ACC112 (cell line): ENCODE measurements at regions not wholly inside any gene's neighbourhood (a gene's known extent, or its start where the extent isn't known, plus 50 kb on each side); places are given as distances from the start of the nearest gene placed in this dataset.
"Not testable (repeated sequence)": the region's sequence is repeated elsewhere in the genome, so short reads cannot be mapped to it uniquely, and the experiment has no call there.

Experiments used
- H2AFZ ChIP-seq: fragments of 200-600 bp; sonication (generic); one replicate; pipeline ENCODE4 v1.6.0; 2017; ENCODE audit warnings: antibody characterized with exemption, low read length; ENCODE audit not compliant: unreplicated experiment
- H3K27ac ChIP-seq: fragments of 200-600 bp; sonication (generic); 2 replicates; pipeline ENCODE4 v1.5.1; 2014; ENCODE audit warnings: low read depth, mild to moderate bottlenecking, antibody characterized with exemption, low read length, moderate library complexity
- H3K27me3 ChIP-seq: fragments of 200-600 bp; sonication (generic); 2 replicates; pipeline ENCODE4 v1.6.1; 2014; ENCODE audit warnings: mild to moderate bottlenecking, antibody characterized with exemption, low read length, moderate library complexity, mixed read lengths; ENCODE audit not compliant: insufficient read depth
- H3K36me3 ChIP-seq: fragments of 200-600 bp; sonication (generic); 2 replicates; pipeline ENCODE4 v1.6.1; 2016; ENCODE audit warnings: mild to moderate bottlenecking, antibody characterized with exemption, low read length, moderate library complexity, mixed read lengths; ENCODE audit not compliant: insufficient read depth
- H3K4me1 ChIP-seq: fragments of 200-600 bp; sonication (generic); one replicate; pipeline ENCODE4 v1.6.1; 2016; ENCODE audit warnings: low read length, mixed read lengths; ENCODE audit not compliant: insufficient read depth, unreplicated experiment, control insufficient read depth
- H3K4me3 ChIP-seq: fragments of 200-600 bp; sonication (generic); 2 replicates; pipeline ENCODE4 v1.5.1; 2014; ENCODE audit warnings: mild to moderate bottlenecking, low read depth, low read length
- H3K79me2 ChIP-seq: fragments of 200-600 bp; sonication (generic); one replicate; pipeline ENCODE4 v1.6.0; 2016; ENCODE audit warnings: low read length; ENCODE audit not compliant: control insufficient read depth, unreplicated experiment, insufficient read depth

- Histone ChIP-seq H2AFZ (no peak overlapping the region), H3K4me1 (no peaks in the 10 kb centered on the region), H3K36me3 (no peaks in the 10 kb centered on the region), H3K4me3 (no peak overlapping the region), H3K27me3 (peaks cover 13% of the 10 kb centered on the region; the same call in 1 of the 2 replicates), H3K27ac (no peak overlapping the region), H3K79me2 (no peaks in the 10 kb centered on the region)
These were observed 85.9 kb upstream of the ZPLD1 start for GRCh38 chr3:102348904-102349303.

DNA sequence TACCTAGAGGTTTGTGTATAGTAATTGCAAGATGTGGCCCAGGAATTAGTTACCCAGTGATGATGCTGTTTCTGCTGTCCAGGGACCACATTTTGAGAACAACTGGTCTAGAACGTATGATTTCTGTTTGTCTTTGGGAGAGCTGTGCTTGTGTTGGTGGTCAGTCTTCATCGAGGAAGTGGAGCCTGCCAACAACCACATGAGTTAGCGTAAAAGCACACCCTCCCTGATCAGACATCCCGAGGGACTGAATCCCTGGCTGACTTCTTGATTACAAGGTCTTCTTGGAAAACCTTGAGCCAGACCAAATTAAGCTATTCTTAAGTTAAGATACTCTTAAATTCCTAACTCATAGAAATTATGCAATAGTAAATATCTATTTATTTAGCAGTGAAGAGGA, 81.7 kb upstream of the ZPLD1 start:
- no peaks in the 10 kb centered on the region for H3K79me2 ChIP-seq
- H3K27ac ChIP-seq: no peak overlapping the region
- H3K4me3 ChIP-seq: peak overlapping the region; percentile 11; the same call in 1 of the 2 replicates
- peaks cover 3% of the 10 kb centered on the region for H3K4me1 ChIP-seq
- H3K36me3 ChIP-seq: no peaks in the 10 kb centered on the region
- no peak overlapping the region for H2AFZ ChIP-seq
- 0 out of 2 replicates have a peak, but pooled peaks cover 7% of the 10 kb centered on the region for H3K27me3 ChIP-seq

GRCh38 chr3:102353805-102354204, 81.0 kb upstream of the ZPLD1 start:
- peaks cover 3% of the 10 kb centered on the region for H3K4me1 ChIP-seq
- no peaks in the 10 kb centered on the region for H3K79me2 ChIP-seq
- H3K27ac ChIP-seq: no peak overlapping the region
- H3K36me3 ChIP-seq: no peaks in the 10 kb centered on the region
- H2AFZ ChIP-seq: no peak overlapping the region
- H3K27me3 ChIP-seq: 0 out of 2 replicates have a peak, but pooled peaks cover 9% of the 10 kb centered on the region
- H3K4me3 ChIP-seq: no peak overlapping the region

DNA sequence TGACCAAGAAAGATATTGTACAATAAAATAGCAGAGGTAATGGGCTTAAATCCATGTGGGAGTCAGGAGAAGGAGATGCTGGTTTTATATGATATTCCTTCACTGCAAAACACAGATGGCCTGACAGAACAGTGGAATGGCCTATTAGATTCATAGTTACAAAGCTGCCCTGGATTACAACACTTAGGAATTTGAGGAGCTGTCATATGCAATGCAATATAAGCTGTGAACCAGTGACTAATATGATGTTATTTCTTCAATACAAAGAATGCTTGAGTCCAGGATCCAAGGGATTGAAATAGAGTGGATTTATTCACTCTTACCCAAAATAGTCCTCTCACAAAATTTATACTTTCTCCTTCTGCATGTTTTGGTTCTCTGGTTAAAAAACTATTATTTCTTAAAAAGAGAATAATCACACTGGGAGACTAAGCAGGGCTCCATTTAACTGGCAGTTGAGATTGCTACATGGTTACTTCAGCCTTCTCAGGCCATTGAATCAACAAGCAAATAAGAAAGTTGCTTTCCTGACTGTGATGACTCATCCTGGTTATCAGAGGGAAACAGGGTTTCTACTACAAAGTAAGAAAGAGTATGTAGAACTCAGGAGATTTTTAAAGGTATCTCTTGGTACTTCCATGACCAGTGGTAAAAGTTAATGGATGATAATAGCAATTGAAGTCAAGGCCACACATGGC, 79.8 kb upstream of the ZPLD1 start:
- peaks cover 3% of the 10 kb centered on the region for H3K4me1 ChIP-seq
- peak overlapping the region; percentile 29 for H3K27ac ChIP-seq
- no peaks in the 10 kb centered on the region for H3K36me3 ChIP-seq
- H3K27me3 ChIP-seq: peaks cover 8% of the 10 kb centered on the region
- no peak overlapping the region for H2AFZ ChIP-seq
- no peaks in the 10 kb centered on the region for H3K79me2 ChIP-seq
- H3K4me3 ChIP-seq: no peak overlapping the region

GRCh38 chr3:102356506-102356905, 78.3 kb upstream of the ZPLD1 start:
- no peaks in the 10 kb centered on the region for H3K79me2 ChIP-seq
- no peak overlapping the region for H3K4me3 ChIP-seq
- H3K36me3 ChIP-seq: no peaks in the 10 kb centered on the region
- H2AFZ ChIP-seq: no peak overlapping the region
- peaks cover 20% of the 10 kb centered on the region for H3K27me3 ChIP-seq
- H3K27ac ChIP-seq: no peak overlapping the region
- peaks cover 3% of the 10 kb centered on the region for H3K4me1 ChIP-seq

- H3K79me2 ChIP-seq, H3K4me1 ChIP-seq, H3K4me3 ChIP-seq, H2AFZ ChIP-seq, H3K36me3 ChIP-seq, H3K27ac ChIP-seq: not testable (repeated sequence)
- peaks cover 20% of the 10 kb centered on the region for H3K27me3 ChIP-seq
These were observed 77.5 kb upstream of the ZPLD1 start for GRCh38 chr3:102357313-102357712.

GRCh38 chr3:102360183-102360860, 74.5 kb upstream of the ZPLD1 start:
- H3K27me3 ChIP-seq: peaks cover 20% of the 10 kb centered on the region
- no peaks in the 10 kb centered on the region for H3K4me1 ChIP-seq

DNA sequence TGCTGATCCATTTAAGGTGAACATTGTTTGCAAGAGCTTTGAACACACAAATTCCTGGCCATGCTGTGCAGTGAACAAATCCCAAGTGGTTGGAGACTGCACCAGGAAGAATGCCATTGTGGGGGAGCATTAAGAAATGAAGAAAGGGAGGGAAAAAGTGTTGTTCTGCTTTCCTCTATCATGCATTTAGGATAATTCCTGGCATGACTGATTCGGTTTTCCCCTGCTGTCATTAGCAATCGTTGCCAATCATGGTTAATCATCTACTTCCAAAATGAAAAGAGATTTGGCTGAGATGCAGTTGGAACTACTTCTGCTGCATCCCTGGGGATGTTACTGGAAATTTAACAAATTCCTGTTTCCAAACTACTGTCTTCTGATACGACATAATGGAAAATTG, 73.7 kb upstream of the ZPLD1 start:
- Histone ChIP-seq H3K79me2 (no peaks in the 10 kb centered on the region), H3K4me1 (no peaks in the 10 kb centered on the region), H3K27ac (no peak overlapping the region), H3K36me3 (no peaks in the 10 kb centered on the region), H3K4me3 (no peak overlapping the region), H2AFZ (no peak overlapping the region), H3K27me3 (peaks cover 20% of the 10 kb centered on the region)

More at GRCh38 chr3:102360183-102360860, 74.5 kb upstream of the ZPLD1 start:
- no peaks in the 10 kb centered on the region for H3K79me2 ChIP-seq
- no peaks in the 10 kb centered on the region for H3K36me3 ChIP-seq
- no peak overlapping the region for H3K27ac ChIP-seq
- H3K4me3 ChIP-seq: no peak overlapping the region
- no peak overlapping the region for H2AFZ ChIP-seq

DNA sequence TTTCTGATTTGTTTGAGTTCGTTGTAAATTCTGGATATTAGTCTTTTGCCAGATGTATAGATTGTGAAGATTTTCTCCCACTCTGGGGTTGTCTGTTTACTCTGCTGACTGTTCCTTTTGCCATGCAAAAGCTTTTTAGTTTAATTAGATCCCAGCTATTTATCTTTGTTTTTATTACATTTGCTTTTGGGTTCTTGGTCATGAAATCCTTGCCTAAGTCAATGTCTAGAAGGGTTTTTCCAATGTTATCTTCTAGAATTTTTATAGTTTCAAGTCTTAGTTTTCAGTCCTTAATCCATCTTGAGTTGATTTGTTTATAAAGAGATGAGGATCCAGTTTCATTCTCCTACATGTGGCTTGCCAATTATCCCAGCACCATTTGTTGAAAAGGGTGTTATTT, 68.7 kb upstream of the ZPLD1 start:
- peaks cover 28% of the 10 kb centered on the region; the same call in 1 of the 2 replicates for H3K27me3 ChIP-seq
- not testable (repeated sequence) for H3K27ac ChIP-seq, H3K36me3 ChIP-seq, H3K79me2 ChIP-seq, H3K4me1 ChIP-seq, H2AFZ ChIP-seq, H3K4me3 ChIP-seq

DNA sequence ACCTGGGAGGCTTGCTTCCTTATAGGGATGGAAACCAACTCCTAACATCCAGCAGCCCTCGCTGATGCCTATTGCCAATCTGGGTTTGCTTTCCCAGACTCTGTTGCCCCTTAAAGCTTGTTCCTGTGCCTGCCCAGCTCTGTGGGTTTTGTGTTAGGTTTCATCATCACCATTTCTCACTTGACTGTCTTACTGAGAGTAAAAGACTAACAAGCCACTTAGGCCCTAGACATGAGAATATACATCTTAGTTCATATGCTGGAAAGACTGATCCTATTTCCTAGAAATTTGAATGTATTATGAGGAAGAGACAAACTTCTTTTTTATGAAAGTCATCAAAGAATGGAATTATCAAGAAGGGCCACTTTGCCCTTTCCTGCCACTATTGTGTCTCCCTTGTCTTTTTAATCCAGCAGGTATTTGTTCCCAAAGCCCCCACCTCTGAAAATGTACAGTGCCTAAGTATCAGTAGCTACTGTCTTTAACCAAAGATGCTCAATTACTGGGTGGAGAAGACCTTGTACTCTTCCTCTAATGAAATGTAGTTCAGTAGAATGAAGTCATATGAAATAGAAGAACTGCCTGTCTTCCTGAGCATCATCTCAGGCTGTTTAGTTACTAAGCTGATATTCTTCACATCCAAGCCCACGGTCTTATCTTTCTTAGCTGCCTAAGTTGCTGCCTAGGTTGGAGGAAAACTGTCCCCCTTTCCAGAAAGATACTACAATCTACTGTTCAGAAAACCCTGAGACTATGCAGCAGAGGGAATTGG, 59.8 kb upstream of the ZPLD1 start:
- H2AFZ ChIP-seq: no peak overlapping the region
- peaks cover 15% of the 10 kb centered on the region for H3K27me3 ChIP-seq
- no peaks in the 10 kb centered on the region for H3K36me3 ChIP-seq
- H3K27ac ChIP-seq: no peak overlapping the region
- H3K4me1 ChIP-seq: no peaks in the 10 kb centered on the region
- H3K4me3 ChIP-seq: no peak overlapping the region
- H3K79me2 ChIP-seq: no peaks in the 10 kb centered on the region
